IMR-90 (cell line): ENCODE measurements at regions not wholly inside any gene's neighbourhood (a gene's known extent, or its start where the extent isn't known, plus 50 kb on each side); places are given as distances from the start of the nearest gene placed in this dataset.

Source experiments
- ATAC-seq: fragments of 200-7000 bp; cut with Tn5 transposase; 2 replicates; pipeline ENCODE4 v1.9.1; 2020; ENCODE audit warnings: low read depth, mild to moderate bottlenecking, moderate library complexity
- BruUV-seq: library from RNA; stranded (reverse); fragments of 400-500 nt; replicated peaks from 2 replicates; lab custom pipeline; 2021; lab: Mats Ljungman, UMichigan
- CTCF ChIA-PET: fragments of 300-600 bp; formaldehyde crosslinking; extraction: SDS; loops from one replicate; lab custom pipeline; 2021; ENCODE audit warnings: antibody characterized with exemption; lab: Yijun Ruan, JAX
- POLR2A ChIA-PET: fragments of 300-600 bp; sonication (Branson Sonifier 250); formaldehyde crosslinking; loops from one replicate; lab custom pipeline; 2022; ENCODE audit warnings: antibody characterized with exemption; ENCODE audit not compliant: unreplicated experiment; lab: Charles Lee
- DNase-seq: peaks from one replicate; pipeline ENCODE4 v3.0.0; 2013
- H2AFZ ChIP-seq: replicated peaks from 2 replicates; pipeline ENCODE3; 2013; ENCODE audit warnings: low read length, mild to moderate bottlenecking; ENCODE audit not compliant: poor library complexity
- H2AK5ac ChIP-seq: 2 replicates; pipeline ENCODE4 v1.6.1; 2013; ENCODE audit warnings: low read depth, low read length, inconsistent platforms
- H2AK9ac ChIP-seq: replicated peaks from 2 replicates; pipeline ENCODE3; 2013; ENCODE audit warnings: mild to moderate bottlenecking, low read depth, low read length, moderate library complexity; ENCODE audit not compliant: poor library complexity
- H2BK120ac ChIP-seq: 2 replicates; pipeline ENCODE4 v1.6.1; 2013; ENCODE audit warnings: low read depth, low read length, inconsistent platforms
- H2BK15ac ChIP-seq: 3 replicates; pipeline ENCODE4 v1.6.1; 2013; ENCODE audit warnings: low read depth, low read length, inconsistent platforms
- H2BK20ac ChIP-seq: 2 replicates; pipeline ENCODE4 v1.6.1; 2013; ENCODE audit warnings: low read depth, mild to moderate bottlenecking, inconsistent platforms, low read length, moderate library complexity
- H2BK5ac ChIP-seq: 2 replicates; pipeline ENCODE4 v1.6.1; 2013; ENCODE audit warnings: mild to moderate bottlenecking, low read depth, low read length, inconsistent platforms; ENCODE audit not compliant: poor library complexity, severe bottlenecking
- H3K14ac ChIP-seq: replicated peaks from 2 replicates; pipeline ENCODE4 v1.6.1; 2013; ENCODE audit warnings: low read depth, low read length, inconsistent platforms
- H3K18ac ChIP-seq: 2 replicates; pipeline ENCODE4 v1.6.1; 2013; ENCODE audit warnings: low read depth, low read length, control low read depth
- H3K23ac ChIP-seq: 2 replicates; pipeline ENCODE4 v1.6.1; 2013; ENCODE audit warnings: low read depth, low read length, inconsistent platforms
- H3K27ac ChIP-seq: 2 replicates; pipeline ENCODE4 v1.5.1; 2013; ENCODE audit warnings: mild to moderate bottlenecking, control low read depth, low read length; ENCODE audit not compliant: insufficient read depth
- H3K27me3 ChIP-seq: 2 replicates; pipeline ENCODE4 v1.6.1; 2013; ENCODE audit warnings: low read length; ENCODE audit not compliant: control insufficient read depth, insufficient read depth
- H3K36me3 ChIP-seq: 2 replicates; pipeline ENCODE4 v1.6.1; 2013; ENCODE audit warnings: low read length, mixed read lengths; ENCODE audit not compliant: control insufficient read depth, insufficient read depth
- H3K4ac ChIP-seq: 2 replicates; pipeline ENCODE4 v1.6.1; 2013; ENCODE audit warnings: low read depth, low read length, inconsistent platforms
- H3K4me1 ChIP-seq: 2 replicates; pipeline ENCODE4 v1.6.1; 2013; ENCODE audit warnings: low read length, mixed read lengths; ENCODE audit not compliant: control insufficient read depth, insufficient read depth
- H3K4me2 ChIP-seq: 2 replicates; pipeline ENCODE4 v1.6.1; 2013; ENCODE audit warnings: low read depth, mild to moderate bottlenecking, control low read depth, low read length, moderate library complexity
- H3K4me3 ChIP-seq: 2 replicates; pipeline ENCODE4 v1.5.1; 2013; ENCODE audit warnings: low read depth, mild to moderate bottlenecking, control low read depth, low read length, moderate library complexity; ENCODE audit not compliant: insufficient read depth
- H3K56ac ChIP-seq: 2 replicates; pipeline ENCODE4 v1.6.1; 2013; ENCODE audit warnings: low read length, inconsistent platforms; ENCODE audit not compliant: insufficient read depth; ENCODE audit errors: extremely low read depth
- H3K79me1 ChIP-seq, 2 experiments: 2 replicates each; pipeline ENCODE4 v1.6.1; 2013; ENCODE audit warnings: low read length in 2 of 2, inconsistent platforms in 1 of 2, low read depth in 1 of 2
- H3K9ac ChIP-seq: 2 replicates; pipeline ENCODE4 v1.6.1; 2013; ENCODE audit warnings: low read depth, low read length, control low read depth
- H3K9me1 ChIP-seq: 2 replicates; pipeline ENCODE4 v1.6.1; 2013; ENCODE audit warnings: low read length, inconsistent platforms; ENCODE audit not compliant: insufficient read depth
- H3K9me3 ChIP-seq: 2 replicates; pipeline ENCODE4 v1.6.1; 2013; ENCODE audit warnings: low read length; ENCODE audit not compliant: control insufficient read depth, insufficient read depth
- H4K20me1 ChIP-seq: 2 replicates; pipeline ENCODE4 v1.6.1; 2013; ENCODE audit warnings: low read length, inconsistent platforms; ENCODE audit not compliant: insufficient read depth
- H4K5ac ChIP-seq: 2 replicates; pipeline ENCODE4 v1.6.1; 2013; ENCODE audit warnings: mild to moderate bottlenecking, low read depth, low read length, control low read depth
- H4K8ac ChIP-seq, 2 experiments: 2 replicates each; pipeline ENCODE4 v1.6.1; 2013; ENCODE audit warnings: low read depth in 2 of 2, low read length in 2 of 2, control low read depth in 1 of 2, inconsistent platforms in 1 of 2
- H4K91ac ChIP-seq: 2 replicates; pipeline ENCODE4 v1.6.1; 2013; ENCODE audit warnings: low read depth, low read length, inconsistent platforms; ENCODE audit not compliant: insufficient read depth
- BHLHE40 ChIP-seq: fragments of 150-350 bp; IDR thresholded peaks from 2 replicates; pipeline ENCODE4 v1.6.1; 2016; ENCODE audit warnings: mild to moderate bottlenecking, low read depth, low read length
- CEBPB ChIP-seq: IDR thresholded peaks from 2 replicates; pipeline ENCODE4 v1.6.1; 2012; ENCODE audit warnings: low read depth, low read length, improper control_type of control experiment
- CHD1 ChIP-seq: IDR thresholded peaks from 2 replicates; pipeline ENCODE4 v1.6.1; 2012; ENCODE audit warnings: low read depth, low read length, improper control_type of control experiment
- CTCF ChIP-seq: conservative IDR thresholded peaks from 2 replicates; pipeline ENCODE4 v1.5.1; 2012; ENCODE audit warnings: mild to moderate bottlenecking, low read depth, low read length, improper control_type of control experiment
- ELK1 ChIP-seq: fragments of 150-350 bp; IDR thresholded peaks from 2 replicates; pipeline ENCODE4 v1.6.1; 2016; ENCODE audit warnings: low read depth, mild to moderate bottlenecking, low read length, moderate library complexity, borderline replicate concordance
- FOS ChIP-seq: fragments of 150-350 bp; IDR thresholded peaks from 2 replicates; pipeline ENCODE4 v1.6.1; 2016; ENCODE audit warnings: low read depth, low read length
- MAFK ChIP-seq: IDR thresholded peaks from 2 replicates; pipeline ENCODE4 v1.6.1; 2012; ENCODE audit warnings: low read depth, low read length, improper control_type of control experiment
- MAZ ChIP-seq: IDR thresholded peaks from 2 replicates; pipeline ENCODE4 v1.6.1; 2012; ENCODE audit warnings: low read depth, mild to moderate bottlenecking, low read length, improper control_type of control experiment, moderate library complexity, borderline replicate concordance
- MXI1 ChIP-seq: IDR thresholded peaks from 2 replicates; pipeline ENCODE4 v1.6.1; 2012; ENCODE audit warnings: low read depth, mild to moderate bottlenecking, low read length, moderate library complexity, borderline replicate concordance
- NFE2L2 ChIP-seq: fragments of 150-350 bp; IDR thresholded peaks from 2 replicates; pipeline ENCODE4 v1.6.1; 2016; ENCODE audit warnings: low read depth, mild to moderate bottlenecking, low read length
- POLR2A ChIP-seq: IDR thresholded peaks from 2 replicates; pipeline ENCODE4 v1.6.1; 2012; ENCODE audit warnings: mild to moderate bottlenecking, low read depth, low read length
- RAD21 ChIP-seq: IDR thresholded peaks from 2 replicates; pipeline ENCODE4 v1.6.1; 2012; ENCODE audit warnings: low read length, improper control_type of control experiment
- RCOR1 ChIP-seq: IDR thresholded peaks from 2 replicates; pipeline ENCODE4 v1.6.1; 2012; ENCODE audit warnings: mild to moderate bottlenecking, low read length, improper control_type of control experiment; ENCODE audit not compliant: insufficient replicate concordance
- RFX5 ChIP-seq: IDR thresholded peaks from 2 replicates; pipeline ENCODE4 v1.8.0; 2012; ENCODE audit warnings: low read depth, mild to moderate bottlenecking, low read length, moderate library complexity
- SMC3 ChIP-seq: fragments of 150-350 bp; IDR thresholded peaks from 2 replicates; pipeline ENCODE4 v1.6.1; 2016; ENCODE audit warnings: low read depth, mild to moderate bottlenecking, antibody characterized with exemption, low read length, moderate library complexity
- USF2 ChIP-seq: fragments of 150-350 bp; IDR thresholded peaks from 2 replicates; pipeline ENCODE4 v1.6.1; 2017; ENCODE audit warnings: mild to moderate bottlenecking, antibody characterized with exemption, low read length, low read depth
- WGBS, 2 experiments: methylation state at CpG; one replicate each; pipeline versions ENCODE4 v1.1.5 to v1.1.7; 2013; ENCODE audit warnings: missing lambda C conversion rate in 2 of 2; ENCODE audit not compliant: insufficient read length in 1 of 2; ENCODE audit errors: extremely low coverage in 2 of 2; 5-methylcytosine and 5-hydroxymethylcytosine counted together
- dilution Hi-C: fragments of 300-500 bp; cut with HindIII; formaldehyde crosslinking; loops from one replicate; pipeline ENCODE4 v1.14.3; 2018; ENCODE audit warnings: low sequenced_read_pairs; ENCODE audit not compliant: unreplicated experiment
- in situ Hi-C: fragments of 300-500 bp; cut with MboI; formaldehyde crosslinking; loops from 3 replicates; pipeline ENCODE4 v1.14.3; 2019; ENCODE audit warnings: low sequenced_read_pairs, inconsistent platforms, mixed read lengths
- intact Hi-C: fragments of 100-400 bp; cut with micrococcal nuclease; formaldehyde crosslinking; loops from 2 replicates; pipeline ENCODE4 v1.10.0; 2022

- H2BK20ac ChIP-seq: no peak overlapping the region
- no peak overlapping the region for H3K9ac ChIP-seq
- H3K9me3 ChIP-seq: 0 out of 2 replicates have a peak, but pooled peaks cover 2% of the 10 kb centered on the region
- H2AK9ac ChIP-seq: no peak overlapping the region
- H4K20me1 ChIP-seq: no peaks in the 10 kb centered on the region
- ATAC-seq (no peak), DNase-seq (no peak)
- no peaks in the 10 kb centered on the region for H3K27me3 ChIP-seq
- no peak for TF ChIP-seq BHLHE40
- TF ChIP-seq CHD1: no peak
- no peak for TF ChIP-seq RCOR1
- TF ChIP-seq NFE2L2: no peak
- no peak for TF ChIP-seq CTCF
- TF ChIP-seq USF2: no peak
- TF ChIP-seq FOS: no peak
- no peak for TF ChIP-seq RFX5
- TF ChIP-seq MAZ: no peak
- no peak for TF ChIP-seq POLR2A
- no peak for TF ChIP-seq MAFK
- no peak for TF ChIP-seq CEBPB
- no peak for TF ChIP-seq RAD21
- TF ChIP-seq MXI1: no peak
- TF ChIP-seq SMC3: no peak
- no peak for TF ChIP-seq ELK1
- H2BK5ac ChIP-seq: no peak overlapping the region
- no peak overlapping the region for H3K4ac ChIP-seq
- BruUV-seq: no TSS peak
- no peak overlapping the region for H3K14ac ChIP-seq
- H2BK120ac ChIP-seq: no peak overlapping the region
- no peak overlapping the region for H4K8ac ChIP-seq
- no peak overlapping the region for H3K27ac ChIP-seq
- H2BK15ac ChIP-seq: no peak overlapping the region
- no peak overlapping the region for H3K18ac ChIP-seq
- WGBS, 2 experiments: no CpG with 5 or more reads among the region's 2 CpGs
- H4K5ac ChIP-seq: no peak overlapping the region
- in situ Hi-C loops: no loop called here
- no peaks in the 10 kb centered on the region for H3K79me1 ChIP-seq
- no peak overlapping the region for H3K56ac ChIP-seq
- H3K4me3 ChIP-seq: no peak overlapping the region
- POLR2A ChIA-PET: no interaction called here
- no peaks in the 10 kb centered on the region for H3K4me1 ChIP-seq
- dilution Hi-C loops: no loop called here
- no peak overlapping the region for H2AK5ac ChIP-seq
- H3K23ac ChIP-seq: no peak overlapping the region
- no peak overlapping the region for H2AFZ ChIP-seq
- CTCF ChIA-PET: no interaction called here
- no peaks in the 10 kb centered on the region for H3K36me3 ChIP-seq
- H3K4me2 ChIP-seq: no peak overlapping the region
- H4K91ac ChIP-seq: no peak overlapping the region
- no peaks in the 10 kb centered on the region for H3K9me1 ChIP-seq
- intact Hi-C loops: no loop called here
Observed at GRCh38 chr11:109512680-109513079, 90.7 kb downstream of the C11orf87 start.
